HEK293T (cell line): ENCODE measurements at regions not wholly inside any gene's neighbourhood (a gene's known extent, or its start where the extent isn't known, plus 50 kb on each side); places are given as distances from the start of the nearest gene placed in this dataset.

Experiments used
- BHLHE40 ChIP-seq: fragments of 450-650 bp; IDR thresholded peaks from 2 replicates; pipeline ENCODE4 v1.6.1; 2016; ENCODE audit warnings: mild to moderate bottlenecking, moderate library complexity, borderline replicate concordance
- FOXK2 ChIP-seq: fragments of 450-650 bp; IDR thresholded peaks from 2 replicates; pipeline ENCODE4 v1.6.1; 2016; ENCODE audit warnings: mild to moderate bottlenecking
- FOXM1 ChIP-seq: fragments of 450-650 bp; IDR thresholded peaks from 2 replicates; pipeline ENCODE4 v1.6.1; 2017; ENCODE audit warnings: mild to moderate bottlenecking, borderline replicate concordance
- L3MBTL2 ChIP-seq: fragments of 450-650 bp; conservative IDR thresholded peaks from 2 replicates; pipeline ENCODE4 v1.6.1; 2016; ENCODE audit warnings: mild to moderate bottlenecking
- PKNOX1 ChIP-seq: fragments of 450-650 bp; IDR thresholded peaks from 2 replicates; pipeline ENCODE4 v1.6.1; 2016
- TARDBP ChIP-seq: fragments of 450-650 bp; IDR thresholded peaks from 2 replicates; pipeline ENCODE4 v1.6.1; 2016
- ZNF384 ChIP-seq: fragments of 450-650 bp; IDR thresholded peaks from 2 replicates; pipeline ENCODE4 v1.6.1; 2016

- TF ChIP-seq FOXM1 (no peak), TARDBP (no peak), FOXK2 (no peak), PKNOX1 (no peak), BHLHE40 (no peak), ZNF384 (no peak), L3MBTL2 (no peak)
These were observed 414.2 kb upstream of the CHST9 start for GRCh38 chr18:27599202-27599829.
